ENCODE measurements at regions not wholly inside any gene's neighbourhood (a gene's known extent, or its start where the extent isn't known, plus 50 kb on each side); places are given as distances from the start of the nearest gene placed in this dataset.

DNA sequence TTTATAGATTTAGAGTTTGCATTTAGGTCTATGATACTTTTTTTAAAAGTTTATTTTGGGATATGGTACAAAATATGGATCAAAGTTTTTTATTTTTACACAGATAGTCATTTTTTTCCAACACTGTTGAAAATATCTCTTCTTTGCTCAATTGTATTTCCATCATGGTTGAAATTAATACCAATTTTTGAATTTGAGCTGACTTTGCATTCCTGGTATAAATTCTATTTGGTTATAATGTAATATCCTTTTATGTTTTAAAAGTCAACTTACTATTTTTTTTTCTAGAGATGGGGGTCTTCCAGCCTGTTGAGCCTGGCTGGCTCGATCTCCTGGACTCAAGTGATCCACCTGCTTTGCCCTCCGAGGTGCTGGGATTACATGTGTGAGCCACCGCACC lies 620.1 kb downstream of the OLFM4 start:
- TF ChIP-seq, protein P1, sequence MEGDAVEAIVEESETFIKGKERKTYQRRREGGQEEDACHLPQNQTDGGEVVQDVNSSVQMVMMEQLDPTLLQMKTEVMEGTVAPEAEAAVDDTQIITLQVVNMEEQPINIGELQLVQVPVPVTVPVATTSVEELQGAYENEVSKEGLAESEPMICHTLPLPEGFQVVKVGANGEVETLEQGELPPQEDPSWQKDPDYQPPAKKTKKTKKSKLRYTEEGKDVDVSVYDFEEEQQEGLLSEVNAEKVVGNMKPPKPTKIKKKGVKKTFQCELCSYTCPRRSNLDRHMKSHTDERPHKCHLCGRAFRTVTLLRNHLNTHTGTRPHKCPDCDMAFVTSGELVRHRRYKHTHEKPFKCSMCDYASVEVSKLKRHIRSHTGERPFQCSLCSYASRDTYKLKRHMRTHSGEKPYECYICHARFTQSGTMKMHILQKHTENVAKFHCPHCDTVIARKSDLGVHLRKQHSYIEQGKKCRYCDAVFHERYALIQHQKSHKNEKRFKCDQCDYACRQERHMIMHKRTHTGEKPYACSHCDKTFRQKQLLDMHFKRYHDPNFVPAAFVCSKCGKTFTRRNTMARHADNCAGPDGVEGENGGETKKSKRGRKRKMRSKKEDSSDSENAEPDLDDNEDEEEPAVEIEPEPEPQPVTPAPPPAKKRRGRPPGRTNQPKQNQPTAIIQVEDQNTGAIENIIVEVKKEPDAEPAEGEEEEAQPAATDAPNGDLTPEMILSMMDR (IDR thresholded peaks at IDR 0.05), result no peak
- TF ChIP-seq POLR2A (IDR thresholded peaks at IDR 0.05), result no peak
